ENCODE measurements at regions not wholly inside any gene's neighbourhood (a gene's known extent, or its start where the extent isn't known, plus 50 kb on each side); places are given as distances from the start of the nearest gene placed in this dataset.
"Not testable (repeated sequence)": the region's sequence is repeated elsewhere in the genome, so short reads cannot be mapped to it uniquely, and the experiment has no call there.

DNA sequence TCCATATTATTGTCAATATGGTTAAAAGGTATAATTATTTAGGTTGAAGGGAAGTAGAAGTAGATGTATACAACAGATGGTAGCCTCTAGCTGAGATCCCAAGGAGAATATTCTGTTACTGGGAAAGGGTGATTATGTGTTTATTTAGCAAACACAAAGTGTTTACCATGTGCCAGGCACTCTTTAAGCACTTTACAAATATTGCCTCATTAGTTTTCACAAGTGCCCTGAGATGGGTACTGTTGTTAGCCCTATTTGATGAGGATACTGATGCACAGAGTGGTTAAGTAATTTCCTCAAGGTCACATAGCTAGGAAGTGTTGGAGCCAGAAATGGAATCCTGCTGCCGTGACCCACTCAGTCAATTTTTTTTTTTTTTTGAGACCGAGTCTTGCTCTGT is 60.3 kb upstream of the NIPA1 start:
- TF ChIP-seq POLR2A (IDR thresholded peaks at IDR 0.05; ENCODE audit: low read depth, low read length); POLR2AphosphoS5 (IDR thresholded peaks at IDR 0.05; ENCODE audit: low read depth, low read length); SPI1 (IDR thresholded peaks at IDR 0.05; ENCODE audit: low read depth, low read length); POU2F2 (IDR thresholded peaks at IDR 0.05; ENCODE audit: low read depth, low read length); TAF1 (IDR thresholded peaks at IDR 0.05; ENCODE audit: low read depth, low read length); PAX5 (IDR thresholded peaks at IDR 0.05; ENCODE audit: insufficient read depth, low read length, severe bottlenecking): not testable (repeated sequence)

Data from GM12891 (cell line).